C4-2B (cell line): ENCODE measurements at regions not wholly inside any gene's neighbourhood (a gene's known extent, or its start where the extent isn't known, plus 50 kb on each side); places are given as distances from the start of the nearest gene placed in this dataset.

Source experiments
- CTCF ChIP-seq: fragments of 450-650 bp; conservative IDR thresholded peaks from 2 replicates; pipeline ENCODE4 v1.5.1; 2017; ENCODE audit warnings: mild to moderate bottlenecking
- ZFX ChIP-seq: fragments of 450-650 bp; IDR thresholded peaks from 2 replicates; pipeline ENCODE4 v1.6.1; 2017

- TF ChIP-seq CTCF (no peak), ZFX (no peak)
Measured at GRCh38 chr18:1394966-1395365, 490.3 kb downstream of the ADCYAP1 start.
